GM12878 (cell line): ENCODE measurements at regions not wholly inside any gene's neighbourhood (a gene's known extent, or its start where the extent isn't known, plus 50 kb on each side); places are given as distances from the start of the nearest gene placed in this dataset.

Experiments used
- ATAC-seq: fragments of 200-7000 bp; cut with Tn5 transposase; 3 replicates; pipeline ENCODE4 v1.9.1; 2020; ENCODE audit warnings: mild to moderate bottlenecking, moderate library complexity
- BruUV-seq: library from RNA; stranded (reverse); fragments of 400-500 nt; replicated peaks from 2 replicates; lab custom pipeline; 2021; lab: Mats Ljungman, UMichigan
- CTCF ChIA-PET: fragments of 300-600 bp; sonication (Branson Sonifier 250); formaldehyde crosslinking; extraction: SDS; loops from one replicate; lab custom pipeline; 2021; ENCODE audit warnings: inconsistent platforms; lab: Yijun Ruan, JAX
- POLR2A ChIA-PET: fragments of 350-600 bp; formaldehyde crosslinking; extraction: SDS; loops from one replicate; lab custom pipeline; 2021; ENCODE audit warnings: inconsistent platforms; lab: Charles Lee
- RAD21 ChIA-PET: fragments of 300-600 bp; sonication (Branson Sonifier 250); formaldehyde crosslinking; loops from one replicate; lab custom pipeline; 2023; ENCODE audit warnings: antibody characterized with exemption; ENCODE audit not compliant: unreplicated experiment; lab: Charles Lee
- SMC1A ChIA-PET: fragments of 300-600 bp; sonication (Branson Sonifier 250); formaldehyde crosslinking; loops from one replicate; lab custom pipeline; 2023; ENCODE audit not compliant: unreplicated experiment, uncharacterized antibody; lab: Charles Lee
- DNase-seq: peaks from one replicate; pipeline ENCODE4 v3.0.0-alpha.2; 2011; ENCODE audit warnings: low read depth, low spot score
- FAIRE-seq: peaks from 3 replicates; lab custom pipeline; 2011; peaks lifted over from hg19 to GRCh38; lab: Jason Lieb, UNC
- H2AFZ ChIP-seq: 2 replicates; pipeline ENCODE4 v1.6.0; 2011; ENCODE audit warnings: low read depth, low read length, control low read depth; ENCODE audit not compliant: control insufficient read depth
- H3K27ac ChIP-seq: 2 replicates; pipeline ENCODE4 v1.5.1; 2011; ENCODE audit warnings: control low read depth; ENCODE audit not compliant: control insufficient read depth, insufficient read depth
- H3K27me3 ChIP-seq, 2 experiments: replicated peaks in 1 of 2; 2 replicates each; pipeline versions ENCODE4 v1.6.0 to v1.6.1; 2011; ENCODE audit warnings: low read length in 1 of 2; ENCODE audit not compliant: control insufficient read depth in 2 of 2, insufficient read depth in 2 of 2
- H3K36me3 ChIP-seq, 2 experiments: 2 replicates each; pipeline ENCODE4 v1.5.1; 2011; ENCODE audit warnings: low read length in 1 of 2; ENCODE audit not compliant: control insufficient read depth in 2 of 2, insufficient read depth in 2 of 2
- H3K4me1 ChIP-seq: 2 replicates; pipeline ENCODE4 v1.6.1; 2011; ENCODE audit warnings: mild to moderate bottlenecking, low read length, moderate library complexity, mixed read lengths; ENCODE audit not compliant: control insufficient read depth, insufficient read depth
- H3K4me2 ChIP-seq: 2 replicates; pipeline ENCODE4 v1.6.0; 2011; ENCODE audit warnings: control low read depth; ENCODE audit not compliant: control insufficient read depth, insufficient read depth
- H3K4me3 ChIP-seq: fragments of 200-600 bp; sonication (generic); 2 replicates; pipeline ENCODE4 v1.5.1; 2016
- H3K79me2 ChIP-seq: 2 replicates; pipeline ENCODE4 v1.6.0; 2011; ENCODE audit warnings: low read length; ENCODE audit not compliant: control insufficient read depth, insufficient read depth
- H3K9ac ChIP-seq: 2 replicates; pipeline ENCODE4 v1.8.0; 2011; ENCODE audit warnings: low read length, control low read depth, mixed read lengths; ENCODE audit not compliant: control insufficient read depth, insufficient read depth
- H3K9me3 ChIP-seq: replicated peaks from 3 replicates; pipeline ENCODE4 v1.5.1; 2011; ENCODE audit warnings: mild to moderate bottlenecking, low read length; ENCODE audit not compliant: control insufficient read depth, insufficient read depth
- H4K20me1 ChIP-seq: 2 replicates; pipeline ENCODE4 v1.6.0; 2011; ENCODE audit not compliant: control insufficient read depth, insufficient read depth
- BMI1 ChIP-seq: fragments of 450-650 bp; IDR thresholded peaks from 2 replicates; pipeline ENCODE4 v1.6.1; 2016; ENCODE audit warnings: mild to moderate bottlenecking, moderate library complexity, borderline replicate concordance
- EP300 ChIP-seq, 2 experiments: fragments of 150-350 bp in 1 of 2; IDR thresholded peaks; 2 replicates each; pipeline ENCODE4 v1.6.1; 2011 to 2012; ENCODE audit warnings: low read depth in 2 of 2, low read length in 2 of 2, borderline replicate concordance in 1 of 2, improper control_type of control experiment in 1 of 2, inconsistent platforms in 1 of 2; ENCODE audit not compliant: control insufficient read depth in 1 of 2
- ETV6 ChIP-seq, 2 experiments: fragments of 450-650 bp in 1 of 2; IDR thresholded peaks in 1 of 2; conservative IDR thresholded peaks in 1 of 2; 2 replicates each; pipeline ENCODE4 v1.6.1; 2014; ENCODE audit warnings: antibody characterized with exemption in 1 of 2, borderline replicate concordance in 1 of 2, low read depth in 1 of 2, mild to moderate bottlenecking in 1 of 2, moderate library complexity in 1 of 2
- IKZF1 ChIP-seq: fragments of 450-650 bp; conservative IDR thresholded peaks from 2 replicates; pipeline ENCODE4 v1.6.1; 2017; ENCODE audit warnings: antibody characterized with exemption, mild to moderate bottlenecking
- MEF2A ChIP-seq: IDR thresholded peaks from 2 replicates; pipeline ENCODE4 v1.6.1; 2011; ENCODE audit warnings: low read depth, mild to moderate bottlenecking, low read length, moderate library complexity; ENCODE audit not compliant: insufficient read depth
- MTA3 ChIP-seq: IDR thresholded peaks from 2 replicates; pipeline ENCODE4 v1.6.1; 2012; ENCODE audit warnings: low read length, inconsistent platforms, borderline replicate concordance
- PAX8 ChIP-seq: fragments of 450-650 bp; IDR thresholded peaks from 2 replicates; pipeline ENCODE4 v1.6.1; 2017; ENCODE audit warnings: mild to moderate bottlenecking, moderate library complexity
- RAD51 ChIP-seq: fragments of 450-650 bp; IDR thresholded peaks from 2 replicates; pipeline ENCODE4 v1.6.1; 2016; ENCODE audit warnings: moderate library complexity, mild to moderate bottlenecking, inconsistent platforms
- SIN3A ChIP-seq: IDR thresholded peaks from 2 replicates; pipeline ENCODE4 v1.6.1; 2012; ENCODE audit warnings: low read depth, low read length, improper control_type of control experiment
- SMAD1 ChIP-seq: fragments of 450-650 bp; IDR thresholded peaks from 2 replicates; pipeline ENCODE4 v1.6.1; 2018; ENCODE audit warnings: mild to moderate bottlenecking, low read depth; ENCODE audit not compliant: partially characterized antibody
- SUZ12 ChIP-seq: fragments of 200-600 bp; sonication (generic); IDR thresholded peaks from one replicate; pipeline ENCODE4 v1.6.1; 2018; ENCODE audit warnings: antibody characterized with exemption, mild to moderate bottlenecking; ENCODE audit not compliant: unreplicated experiment
- ZNF274 ChIP-seq: IDR thresholded peaks from one replicate; pipeline ENCODE4 v1.8.0; 2011; ENCODE audit not compliant: insufficient read length, insufficient read depth
- ZNF622 ChIP-seq: fragments of 450-650 bp; IDR thresholded peaks from 2 replicates; pipeline ENCODE4 v1.6.1; 2017; ENCODE audit warnings: mild to moderate bottlenecking, inconsistent platforms
- WGBS: methylation state at CpG from one replicate; pipeline ENCODE4 v1.1.6; 2016; ENCODE audit warnings: low lambda C conversion rate; ENCODE audit not compliant: insufficient replicate concordance, insufficient coverage; ENCODE audit errors: missing lambda C conversion rate; 5-methylcytosine and 5-hydroxymethylcytosine counted together
- in situ Hi-C: fragments of 300-500 bp; cut with MboI; formaldehyde crosslinking; loops from 9 replicates; pipeline ENCODE4 v1.14.3; 2018; ENCODE audit warnings: mixed read lengths
- intact Hi-C: fragments of 100-400 bp; cut with micrococcal nuclease; formaldehyde crosslinking; loops from one replicate; pipeline ENCODE4 v1.14.2; 2022; ENCODE audit not compliant: unreplicated experiment
- TF ChIP-seq, protein P1 (sequence below): fragments of 450-650 bp; IDR thresholded peaks from 2 replicates; pipeline ENCODE4 v1.6.1; 2017; ENCODE audit warnings: borderline replicate concordance
- TF ChIP-seq, protein P2 (sequence below): IDR thresholded peaks from 2 replicates; pipeline ENCODE4 v1.6.1; 2012; ENCODE audit warnings: low read depth, low read length, improper control_type of control experiment

DNA sequence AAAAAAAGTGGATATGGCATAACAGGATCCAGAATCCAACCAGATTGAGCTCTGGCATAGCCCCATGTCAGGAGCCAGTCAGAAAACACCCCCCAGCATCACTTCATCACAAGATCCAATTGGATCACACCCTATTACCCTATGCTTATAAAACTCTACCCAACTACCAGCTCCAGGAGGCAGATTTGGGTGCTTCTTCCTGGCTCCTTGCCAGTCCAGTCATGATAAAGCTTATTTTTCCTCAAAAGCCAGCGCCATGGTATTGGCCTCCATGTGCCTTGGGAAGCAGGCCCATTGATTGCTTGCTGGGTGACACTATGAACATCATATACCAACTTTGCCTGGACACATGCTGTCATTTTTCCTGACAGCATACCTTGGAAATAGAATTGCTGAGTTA, 281.4 kb upstream of the MKLN1 start (continued):
- TF ChIP-seq SMAD1, result no peak
- no peak for TF ChIP-seq SIN3A
- TF ChIP-seq MTA3, result no peak
- TF ChIP-seq MEF2A, result no peak
- no peak for TF ChIP-seq RAD51
- TF ChIP-seq ZNF274, result no peak
- TF ChIP-seq PAX8, result no peak
- TF ChIP-seq IKZF1, result no peak
- TF ChIP-seq, all 136 proteins: peak for 0

DNA sequence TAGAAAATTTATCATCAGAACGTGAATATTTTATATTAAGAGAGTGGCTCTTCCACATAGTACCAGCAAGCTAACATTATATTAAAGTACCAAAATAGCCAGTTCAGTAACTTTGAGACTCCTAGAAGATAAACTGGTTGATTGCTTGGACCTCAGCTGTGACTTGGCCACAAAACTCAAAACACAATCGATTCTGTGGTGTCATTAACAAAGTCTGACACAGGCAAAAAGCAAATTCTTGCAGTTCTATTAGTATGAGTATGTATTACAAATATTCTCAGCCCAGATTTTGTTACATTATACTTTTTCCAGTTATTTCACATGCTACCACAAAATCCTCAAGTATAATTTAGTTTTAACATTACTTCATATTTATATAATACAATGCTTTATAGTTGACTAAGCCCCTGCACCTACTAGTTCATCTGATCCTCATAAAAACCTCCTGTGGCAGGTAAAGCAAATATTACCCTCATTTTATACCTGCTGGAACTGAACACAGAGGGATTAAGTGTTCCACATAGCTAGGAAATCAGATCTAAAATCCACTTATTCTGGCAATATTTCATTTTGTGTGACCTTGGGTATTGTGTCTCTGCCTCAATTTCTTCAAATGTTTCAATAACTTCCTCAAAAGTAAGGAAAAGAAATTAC, 279.9 kb upstream of the MKLN1 start:
- Histone ChIP-seq H3K36me3 (no peaks in the 10 kb centered on the region; a peak in 1 of 4 replicates), H2AFZ (no peak overlapping the region), H3K79me2 (no peaks in the 10 kb centered on the region; the same call in none of the 2 replicates), H3K4me1 (no peaks in the 10 kb centered on the region), H3K9ac (no peak overlapping the region), H3K27ac (no peak overlapping the region), H3K4me2 (no peak overlapping the region), H3K4me3 (no peak overlapping the region), H3K27me3 (no peaks in the 10 kb centered on the region), H3K9me3 (peaks cover 9% of the 10 kb centered on the region; the same call in 2 of the 3 replicates), H4K20me1 (no peaks in the 10 kb centered on the region)
- in situ Hi-C loops (no loop called here), intact Hi-C loops (no loop called here)
- no peak for FAIRE-seq
- 50% methylated on average over 2 of the region's 2 CpGs for WGBS
- POLR2A ChIA-PET, result no interaction called here
- no TSS peak for BruUV-seq
- no peak for DNase-seq
- SMC1A ChIA-PET, result interaction anchor here (0.6 to 1.8 kb wide), 5 partner anchors 11 to 288 kb away, joined by 3 to 5 read pairs (median 3); no protein-coding TSS in a partner anchor
- CTCF ChIA-PET, result interaction anchor here (0.9 to 3.7 kb wide), 4 partner anchors 12 to 157 kb away, joined by 3 to 18 read pairs (median 4); no protein-coding TSS in a partner anchor
- RAD21 ChIA-PET, result interaction anchor here (1.6 kb wide), 1 partner anchor 151 kb away, joined by 3 read pairs; no protein-coding TSS in a partner anchor
- TF ChIP-seq, protein P1, sequence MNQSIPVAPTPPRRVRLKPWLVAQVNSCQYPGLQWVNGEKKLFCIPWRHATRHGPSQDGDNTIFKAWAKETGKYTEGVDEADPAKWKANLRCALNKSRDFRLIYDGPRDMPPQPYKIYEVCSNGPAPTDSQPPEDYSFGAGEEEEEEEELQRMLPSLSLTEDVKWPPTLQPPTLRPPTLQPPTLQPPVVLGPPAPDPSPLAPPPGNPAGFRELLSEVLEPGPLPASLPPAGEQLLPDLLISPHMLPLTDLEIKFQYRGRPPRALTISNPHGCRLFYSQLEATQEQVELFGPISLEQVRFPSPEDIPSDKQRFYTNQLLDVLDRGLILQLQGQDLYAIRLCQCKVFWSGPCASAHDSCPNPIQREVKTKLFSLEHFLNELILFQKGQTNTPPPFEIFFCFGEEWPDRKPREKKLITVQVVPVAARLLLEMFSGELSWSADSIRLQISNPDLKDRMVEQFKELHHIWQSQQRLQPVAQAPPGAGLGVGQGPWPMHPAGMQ, result no peak
- TF ChIP-seq EP300 (IDR thresholded peaks at IDR 0.05; ENCODE audit: borderline replicate concordance in 1 of 2, control insufficient read depth in 1 of 2, low read depth in 2 of 2, low read length in 2 of 2), result no peak
- TF ChIP-seq, protein P2, sequence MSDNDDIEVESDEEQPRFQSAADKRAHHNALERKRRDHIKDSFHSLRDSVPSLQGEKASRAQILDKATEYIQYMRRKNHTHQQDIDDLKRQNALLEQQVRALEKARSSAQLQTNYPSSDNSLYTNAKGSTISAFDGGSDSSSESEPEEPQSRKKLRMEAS, result no peak
- TF ChIP-seq ZNF622, result no peak
- TF ChIP-seq ETV6 (conservative IDR thresholded peaks at IDR 0.05 in 1 of 2, IDR thresholded peaks at IDR 0.05 in 1 of 2; ENCODE audit: borderline replicate concordance in 1 of 2, low read depth in 1 of 2), result no peak
- TF ChIP-seq SUZ12, result no peak
- TF ChIP-seq BMI1, result no peak
- no peak for ATAC-seq
